ENCODE measurements at regions not wholly inside any gene's neighbourhood (a gene's known extent, or its start where the extent isn't known, plus 50 kb on each side); places are given as distances from the start of the nearest gene placed in this dataset.
A peak's percentile ranks its signal among the peaks of the same experiment; 100 is the strongest.

DNA sequence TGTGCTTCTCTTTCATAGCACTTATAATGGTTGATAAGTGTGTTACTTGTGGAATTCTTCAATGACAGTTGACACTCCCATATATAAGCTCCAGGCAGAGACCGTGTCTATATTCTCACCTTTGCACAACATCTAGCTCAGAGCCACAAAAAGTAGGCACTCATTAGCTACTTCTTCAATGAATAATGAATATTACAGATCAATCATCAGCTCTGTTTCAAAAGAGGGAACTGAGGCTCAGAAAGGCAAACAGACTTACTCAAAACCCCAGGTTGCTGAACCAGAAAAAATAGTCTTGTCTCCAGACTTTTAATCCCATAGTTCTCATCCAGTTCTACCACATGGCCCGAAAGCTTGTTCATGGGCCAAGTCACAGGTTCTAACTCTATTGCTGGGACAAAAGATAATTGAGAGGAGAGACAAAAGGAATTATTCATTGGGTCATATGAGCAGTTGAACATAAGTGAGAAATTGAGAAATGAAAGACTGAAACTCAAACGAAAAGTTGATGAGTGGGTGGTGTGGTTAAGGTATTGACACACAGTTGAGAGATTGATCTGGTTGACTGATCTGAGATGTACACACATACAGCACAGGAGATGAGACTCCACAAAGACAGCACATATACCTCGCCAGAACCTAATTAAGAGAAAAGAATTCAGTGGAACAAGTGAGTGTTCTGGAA is 381.6 kb downstream of the EFNA5 start:
- TF ChIP-seq, protein P1, sequence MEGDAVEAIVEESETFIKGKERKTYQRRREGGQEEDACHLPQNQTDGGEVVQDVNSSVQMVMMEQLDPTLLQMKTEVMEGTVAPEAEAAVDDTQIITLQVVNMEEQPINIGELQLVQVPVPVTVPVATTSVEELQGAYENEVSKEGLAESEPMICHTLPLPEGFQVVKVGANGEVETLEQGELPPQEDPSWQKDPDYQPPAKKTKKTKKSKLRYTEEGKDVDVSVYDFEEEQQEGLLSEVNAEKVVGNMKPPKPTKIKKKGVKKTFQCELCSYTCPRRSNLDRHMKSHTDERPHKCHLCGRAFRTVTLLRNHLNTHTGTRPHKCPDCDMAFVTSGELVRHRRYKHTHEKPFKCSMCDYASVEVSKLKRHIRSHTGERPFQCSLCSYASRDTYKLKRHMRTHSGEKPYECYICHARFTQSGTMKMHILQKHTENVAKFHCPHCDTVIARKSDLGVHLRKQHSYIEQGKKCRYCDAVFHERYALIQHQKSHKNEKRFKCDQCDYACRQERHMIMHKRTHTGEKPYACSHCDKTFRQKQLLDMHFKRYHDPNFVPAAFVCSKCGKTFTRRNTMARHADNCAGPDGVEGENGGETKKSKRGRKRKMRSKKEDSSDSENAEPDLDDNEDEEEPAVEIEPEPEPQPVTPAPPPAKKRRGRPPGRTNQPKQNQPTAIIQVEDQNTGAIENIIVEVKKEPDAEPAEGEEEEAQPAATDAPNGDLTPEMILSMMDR (IDR thresholded peaks at IDR 0.05; ENCODE audit: low read depth, low read length, missing control alignments) = no peak
- no peak overlapping the region for H3K4me3 ChIP-seq (ENCODE audit: low read depth, low read length)
- DNase-seq (ENCODE audit: low read depth) = peak; percentile 59

DNA sequence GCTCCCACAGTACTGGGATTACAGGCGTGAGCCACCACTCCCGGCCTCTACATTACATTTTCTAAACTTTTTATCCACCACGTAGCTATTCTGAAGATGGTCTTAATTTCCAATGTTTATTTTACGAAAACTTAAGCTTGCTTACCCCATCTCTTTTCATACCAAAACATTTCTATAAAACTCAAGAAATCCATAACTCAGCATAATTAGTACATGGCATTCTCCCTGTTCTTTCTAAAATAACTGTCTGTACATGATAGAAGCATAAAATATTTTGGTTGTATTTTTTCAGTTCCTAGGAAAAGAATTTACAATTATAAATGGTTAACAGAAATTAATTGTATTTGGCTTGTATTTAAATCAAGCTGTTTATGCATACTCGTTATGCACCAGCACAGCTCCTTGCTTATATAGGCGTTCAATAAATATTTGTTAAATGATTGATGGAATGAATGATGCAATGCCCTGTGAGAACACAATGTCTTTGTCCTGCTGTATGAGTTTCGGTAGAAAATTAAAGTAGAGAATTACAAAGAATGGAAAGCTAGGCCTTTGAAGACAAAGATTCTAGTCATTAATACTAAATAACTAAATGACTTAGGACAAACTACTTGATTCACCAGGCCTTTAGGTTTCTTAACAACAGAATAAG is 384.2 kb downstream of the EFNA5 start:
- DNase-seq (ENCODE audit: low read depth) = no peak
- TF ChIP-seq, protein P1 (IDR thresholded peaks at IDR 0.05; ENCODE audit: low read depth, low read length, missing control alignments) = no peak
- no peak overlapping the region for H3K4me3 ChIP-seq (ENCODE audit: low read depth, low read length)

DNA sequence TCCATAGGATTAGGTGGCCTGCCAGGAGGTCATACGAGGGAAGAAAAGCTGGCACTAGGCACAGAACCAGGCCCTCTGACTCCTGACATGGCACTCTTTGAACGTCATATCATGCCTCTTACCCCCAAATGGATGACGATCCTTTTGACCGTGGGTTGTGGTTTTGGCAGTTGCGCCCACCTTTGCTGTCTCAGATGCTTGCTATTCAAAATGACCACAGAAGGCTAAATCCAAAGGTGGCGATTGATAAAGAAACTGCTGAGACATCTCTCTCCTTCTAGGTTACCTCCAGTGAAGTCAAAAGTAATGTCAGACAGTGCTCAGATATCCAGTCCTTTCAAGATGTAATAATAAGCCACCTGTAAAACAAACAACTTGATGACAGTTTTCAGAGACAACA is 385.0 kb downstream of the EFNA5 start:
- TF ChIP-seq, protein P1 (IDR thresholded peaks at IDR 0.05; ENCODE audit: low read depth, low read length, missing control alignments) = no peak
- no peak for DNase-seq (ENCODE audit: low read depth)
- no peak overlapping the region for H3K4me3 ChIP-seq (ENCODE audit: low read depth, low read length)

DNA sequence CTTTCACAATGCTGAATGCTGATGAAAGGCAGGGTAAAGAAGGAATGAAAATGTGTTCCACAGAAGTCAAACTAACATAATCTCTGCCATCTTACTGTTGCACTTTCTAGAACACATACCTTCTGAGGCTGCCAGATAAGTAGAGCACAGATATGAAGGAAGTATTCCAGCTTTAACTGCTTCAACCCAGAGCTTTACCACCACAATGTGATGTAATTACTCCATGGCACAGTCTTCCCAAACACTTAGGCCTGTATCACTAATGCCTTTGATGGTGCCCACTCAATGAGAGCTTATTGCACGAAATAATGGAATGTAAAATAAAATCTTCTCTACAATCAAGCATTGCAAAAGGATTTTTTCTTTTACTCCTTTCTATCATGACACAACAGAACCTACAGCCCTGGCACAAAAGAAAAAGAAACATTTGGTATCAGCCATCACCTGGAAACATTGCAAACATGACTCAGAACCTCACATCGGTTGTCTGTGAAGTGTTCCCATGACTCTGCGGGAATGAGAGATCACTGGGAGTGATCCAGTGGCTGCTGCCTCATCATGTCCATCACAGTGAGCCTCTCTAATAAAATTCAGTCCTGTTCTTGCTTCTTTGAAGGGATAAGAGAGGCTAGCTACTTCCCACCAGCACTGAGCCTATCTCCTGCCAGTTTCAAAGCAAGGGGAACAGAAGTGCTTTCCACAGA is 385.8 kb downstream of the EFNA5 start:
- TF ChIP-seq, protein P1 (IDR thresholded peaks at IDR 0.05; ENCODE audit: low read depth, low read length, missing control alignments) = no peak
- no peak for DNase-seq (ENCODE audit: low read depth)
- no peak overlapping the region for H3K4me3 ChIP-seq (ENCODE audit: low read depth, low read length)

DNA sequence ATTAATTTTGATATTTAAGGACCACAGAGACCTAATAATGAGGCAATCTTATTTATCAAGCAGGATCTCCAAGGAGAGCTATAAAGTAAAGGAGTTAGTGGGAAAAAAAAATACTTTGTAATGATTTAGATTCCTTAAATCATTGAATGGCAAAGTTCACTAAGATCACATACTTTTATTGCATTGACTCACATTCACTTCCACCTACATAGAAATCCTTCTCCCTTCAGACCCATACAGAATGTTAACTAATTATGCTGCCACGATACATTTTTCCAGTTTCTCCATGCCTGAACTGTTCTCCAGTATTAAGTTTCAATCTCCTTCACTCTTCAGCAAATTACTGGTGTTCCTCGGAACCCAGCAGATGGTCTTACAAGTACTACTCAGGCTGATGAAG is 388.7 kb downstream of the EFNA5 start:
- DNase-seq (ENCODE audit: low read depth) = no peak
- TF ChIP-seq, protein P1 (IDR thresholded peaks at IDR 0.05; ENCODE audit: low read depth, low read length, missing control alignments) = no peak
- no peak overlapping the region for H3K4me3 ChIP-seq (ENCODE audit: low read depth, low read length)

DNA sequence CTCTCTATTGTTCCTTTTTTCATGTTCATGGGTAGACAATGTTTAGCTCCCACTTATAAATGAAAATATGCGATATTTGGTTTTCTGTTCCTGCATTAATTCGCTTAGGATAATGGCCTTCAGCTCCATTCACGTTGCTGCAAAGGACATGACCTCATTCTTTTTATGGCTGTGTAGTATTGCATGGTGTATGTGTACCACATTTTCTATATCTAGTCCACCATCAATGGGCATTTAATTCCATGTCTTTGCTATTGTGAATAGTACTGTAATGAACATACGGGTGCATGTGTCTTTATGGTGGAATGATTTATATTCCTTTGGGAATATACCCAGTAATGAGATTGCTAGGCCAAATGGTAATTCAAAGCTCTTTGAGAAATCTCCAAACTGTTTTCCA is 392.0 kb downstream of the EFNA5 start:
- TF ChIP-seq, protein P1 (IDR thresholded peaks at IDR 0.05; ENCODE audit: low read depth, low read length, missing control alignments) = no peak
- no peak for DNase-seq (ENCODE audit: low read depth)
- H3K4me3 ChIP-seq (ENCODE audit: low read depth, low read length) = no peak overlapping the region

Measured in GM12864 (cell line).